Fibroblast of lung (primary cell): ENCODE measurements at regions not wholly inside any gene's neighbourhood (a gene's known extent, or its start where the extent isn't known, plus 50 kb on each side); places are given as distances from the start of the nearest gene placed in this dataset.

Experiments
- EZH2 ChIP-seq: IDR thresholded peaks from 2 replicates; pipeline ENCODE4 v1.5.1; 2012; ENCODE audit warnings: low read length, control low read depth, mild to moderate bottlenecking; ENCODE audit errors: missing control alignments
- TF ChIP-seq, protein P1 (sequence below), 2 donors: IDR thresholded peaks in 1 of 2; conservative IDR thresholded peaks in 1 of 2; 1 replicate in 1 of 2; 2 replicates in 1 of 2; pipeline ENCODE4 v1.5.1; 2011 to 2012; ENCODE audit warnings: low read length in 2 of 2, control low read depth in 1 of 2, inconsistent platforms in 1 of 2, low read depth in 1 of 2, mild to moderate bottlenecking in 1 of 2

DNA sequence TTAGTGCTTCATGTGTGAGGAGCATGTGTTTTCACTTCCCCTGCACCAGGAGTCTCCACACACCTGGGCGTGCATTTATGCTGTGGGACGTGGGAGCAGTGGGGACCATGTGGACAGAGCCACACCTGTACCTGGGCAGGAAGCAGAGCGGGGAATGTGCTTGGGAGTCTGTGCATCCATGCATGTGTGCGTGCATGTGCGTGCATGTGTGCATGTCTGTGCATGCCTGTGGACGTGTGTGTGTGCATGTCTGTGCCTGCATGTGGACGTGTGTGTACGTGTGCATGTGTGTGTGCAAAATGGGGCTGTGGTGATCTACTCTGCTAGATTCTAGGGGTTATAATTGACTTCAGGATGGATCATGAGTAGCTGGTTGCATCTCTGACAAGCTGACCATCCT, 224.0 kb upstream of the GMDS start:
- no peak for TF ChIP-seq EZH2
- TF ChIP-seq, protein P1, sequence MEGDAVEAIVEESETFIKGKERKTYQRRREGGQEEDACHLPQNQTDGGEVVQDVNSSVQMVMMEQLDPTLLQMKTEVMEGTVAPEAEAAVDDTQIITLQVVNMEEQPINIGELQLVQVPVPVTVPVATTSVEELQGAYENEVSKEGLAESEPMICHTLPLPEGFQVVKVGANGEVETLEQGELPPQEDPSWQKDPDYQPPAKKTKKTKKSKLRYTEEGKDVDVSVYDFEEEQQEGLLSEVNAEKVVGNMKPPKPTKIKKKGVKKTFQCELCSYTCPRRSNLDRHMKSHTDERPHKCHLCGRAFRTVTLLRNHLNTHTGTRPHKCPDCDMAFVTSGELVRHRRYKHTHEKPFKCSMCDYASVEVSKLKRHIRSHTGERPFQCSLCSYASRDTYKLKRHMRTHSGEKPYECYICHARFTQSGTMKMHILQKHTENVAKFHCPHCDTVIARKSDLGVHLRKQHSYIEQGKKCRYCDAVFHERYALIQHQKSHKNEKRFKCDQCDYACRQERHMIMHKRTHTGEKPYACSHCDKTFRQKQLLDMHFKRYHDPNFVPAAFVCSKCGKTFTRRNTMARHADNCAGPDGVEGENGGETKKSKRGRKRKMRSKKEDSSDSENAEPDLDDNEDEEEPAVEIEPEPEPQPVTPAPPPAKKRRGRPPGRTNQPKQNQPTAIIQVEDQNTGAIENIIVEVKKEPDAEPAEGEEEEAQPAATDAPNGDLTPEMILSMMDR (conservative IDR thresholded peaks at IDR 0.05 in 1 of 2, IDR thresholded peaks at IDR 0.05 in 1 of 2; ENCODE audit: low read depth in 1 of 2, low read length in 2 of 2): no peak
